IMR-90 (cell line): ENCODE measurements at regions not wholly inside any gene's neighbourhood (a gene's known extent, or its start where the extent isn't known, plus 50 kb on each side); places are given as distances from the start of the nearest gene placed in this dataset.

Source experiments
- ATAC-seq: fragments of 200-7000 bp; cut with Tn5 transposase; 2 replicates; pipeline ENCODE4 v1.9.1; 2020; ENCODE audit warnings: low read depth, mild to moderate bottlenecking, moderate library complexity
- BruUV-seq: library from RNA; stranded (reverse); fragments of 400-500 nt; replicated peaks from 2 replicates; lab custom pipeline; 2021; lab: Mats Ljungman, UMichigan
- CTCF ChIA-PET: fragments of 300-600 bp; formaldehyde crosslinking; extraction: SDS; loops from one replicate; lab custom pipeline; 2021; ENCODE audit warnings: antibody characterized with exemption; lab: Yijun Ruan, JAX
- POLR2A ChIA-PET: fragments of 300-600 bp; sonication (Branson Sonifier 250); formaldehyde crosslinking; loops from one replicate; lab custom pipeline; 2022; ENCODE audit warnings: antibody characterized with exemption; ENCODE audit not compliant: unreplicated experiment; lab: Charles Lee
- DNase-seq: peaks from one replicate; pipeline ENCODE4 v3.0.0; 2013
- H2AFZ ChIP-seq: replicated peaks from 2 replicates; pipeline ENCODE3; 2013; ENCODE audit warnings: low read length, mild to moderate bottlenecking; ENCODE audit not compliant: poor library complexity
- H2AK5ac ChIP-seq: 2 replicates; pipeline ENCODE4 v1.6.1; 2013; ENCODE audit warnings: low read depth, low read length, inconsistent platforms
- H2AK9ac ChIP-seq: replicated peaks from 2 replicates; pipeline ENCODE3; 2013; ENCODE audit warnings: mild to moderate bottlenecking, low read depth, low read length, moderate library complexity; ENCODE audit not compliant: poor library complexity
- H2BK120ac ChIP-seq: 2 replicates; pipeline ENCODE4 v1.6.1; 2013; ENCODE audit warnings: low read depth, low read length, inconsistent platforms
- H2BK15ac ChIP-seq: 3 replicates; pipeline ENCODE4 v1.6.1; 2013; ENCODE audit warnings: low read depth, low read length, inconsistent platforms
- H2BK20ac ChIP-seq: 2 replicates; pipeline ENCODE4 v1.6.1; 2013; ENCODE audit warnings: low read depth, mild to moderate bottlenecking, inconsistent platforms, low read length, moderate library complexity
- H2BK5ac ChIP-seq: 2 replicates; pipeline ENCODE4 v1.6.1; 2013; ENCODE audit warnings: mild to moderate bottlenecking, low read depth, low read length, inconsistent platforms; ENCODE audit not compliant: poor library complexity, severe bottlenecking
- H3K14ac ChIP-seq: replicated peaks from 2 replicates; pipeline ENCODE4 v1.6.1; 2013; ENCODE audit warnings: low read depth, low read length, inconsistent platforms
- H3K18ac ChIP-seq: 2 replicates; pipeline ENCODE4 v1.6.1; 2013; ENCODE audit warnings: low read depth, low read length, control low read depth
- H3K23ac ChIP-seq: 2 replicates; pipeline ENCODE4 v1.6.1; 2013; ENCODE audit warnings: low read depth, low read length, inconsistent platforms
- H3K27ac ChIP-seq: 2 replicates; pipeline ENCODE4 v1.5.1; 2013; ENCODE audit warnings: mild to moderate bottlenecking, control low read depth, low read length; ENCODE audit not compliant: insufficient read depth
- H3K27me3 ChIP-seq: 2 replicates; pipeline ENCODE4 v1.6.1; 2013; ENCODE audit warnings: low read length; ENCODE audit not compliant: control insufficient read depth, insufficient read depth
- H3K36me3 ChIP-seq: 2 replicates; pipeline ENCODE4 v1.6.1; 2013; ENCODE audit warnings: low read length, mixed read lengths; ENCODE audit not compliant: control insufficient read depth, insufficient read depth
- H3K4ac ChIP-seq: 2 replicates; pipeline ENCODE4 v1.6.1; 2013; ENCODE audit warnings: low read depth, low read length, inconsistent platforms
- H3K4me1 ChIP-seq: 2 replicates; pipeline ENCODE4 v1.6.1; 2013; ENCODE audit warnings: low read length, mixed read lengths; ENCODE audit not compliant: control insufficient read depth, insufficient read depth
- H3K4me2 ChIP-seq: 2 replicates; pipeline ENCODE4 v1.6.1; 2013; ENCODE audit warnings: low read depth, mild to moderate bottlenecking, control low read depth, low read length, moderate library complexity
- H3K4me3 ChIP-seq: 2 replicates; pipeline ENCODE4 v1.5.1; 2013; ENCODE audit warnings: low read depth, mild to moderate bottlenecking, control low read depth, low read length, moderate library complexity; ENCODE audit not compliant: insufficient read depth
- H3K56ac ChIP-seq: 2 replicates; pipeline ENCODE4 v1.6.1; 2013; ENCODE audit warnings: low read length, inconsistent platforms; ENCODE audit not compliant: insufficient read depth; ENCODE audit errors: extremely low read depth
- H3K79me1 ChIP-seq, 2 experiments: 2 replicates each; pipeline ENCODE4 v1.6.1; 2013; ENCODE audit warnings: low read length in 2 of 2, inconsistent platforms in 1 of 2, low read depth in 1 of 2
- H3K9ac ChIP-seq: 2 replicates; pipeline ENCODE4 v1.6.1; 2013; ENCODE audit warnings: low read depth, low read length, control low read depth
- H3K9me1 ChIP-seq: 2 replicates; pipeline ENCODE4 v1.6.1; 2013; ENCODE audit warnings: low read length, inconsistent platforms; ENCODE audit not compliant: insufficient read depth
- H3K9me3 ChIP-seq: 2 replicates; pipeline ENCODE4 v1.6.1; 2013; ENCODE audit warnings: low read length; ENCODE audit not compliant: control insufficient read depth, insufficient read depth
- H4K20me1 ChIP-seq: 2 replicates; pipeline ENCODE4 v1.6.1; 2013; ENCODE audit warnings: low read length, inconsistent platforms; ENCODE audit not compliant: insufficient read depth
- H4K5ac ChIP-seq: 2 replicates; pipeline ENCODE4 v1.6.1; 2013; ENCODE audit warnings: mild to moderate bottlenecking, low read depth, low read length, control low read depth
- H4K8ac ChIP-seq, 2 experiments: 2 replicates each; pipeline ENCODE4 v1.6.1; 2013; ENCODE audit warnings: low read depth in 2 of 2, low read length in 2 of 2, control low read depth in 1 of 2, inconsistent platforms in 1 of 2
- H4K91ac ChIP-seq: 2 replicates; pipeline ENCODE4 v1.6.1; 2013; ENCODE audit warnings: low read depth, low read length, inconsistent platforms; ENCODE audit not compliant: insufficient read depth
- BHLHE40 ChIP-seq: fragments of 150-350 bp; IDR thresholded peaks from 2 replicates; pipeline ENCODE4 v1.6.1; 2016; ENCODE audit warnings: mild to moderate bottlenecking, low read depth, low read length
- CEBPB ChIP-seq: IDR thresholded peaks from 2 replicates; pipeline ENCODE4 v1.6.1; 2012; ENCODE audit warnings: low read depth, low read length, improper control_type of control experiment
- CHD1 ChIP-seq: IDR thresholded peaks from 2 replicates; pipeline ENCODE4 v1.6.1; 2012; ENCODE audit warnings: low read depth, low read length, improper control_type of control experiment
- CTCF ChIP-seq: conservative IDR thresholded peaks from 2 replicates; pipeline ENCODE4 v1.5.1; 2012; ENCODE audit warnings: mild to moderate bottlenecking, low read depth, low read length, improper control_type of control experiment
- ELK1 ChIP-seq: fragments of 150-350 bp; IDR thresholded peaks from 2 replicates; pipeline ENCODE4 v1.6.1; 2016; ENCODE audit warnings: low read depth, mild to moderate bottlenecking, low read length, moderate library complexity, borderline replicate concordance
- FOS ChIP-seq: fragments of 150-350 bp; IDR thresholded peaks from 2 replicates; pipeline ENCODE4 v1.6.1; 2016; ENCODE audit warnings: low read depth, low read length
- MAFK ChIP-seq: IDR thresholded peaks from 2 replicates; pipeline ENCODE4 v1.6.1; 2012; ENCODE audit warnings: low read depth, low read length, improper control_type of control experiment
- MAZ ChIP-seq: IDR thresholded peaks from 2 replicates; pipeline ENCODE4 v1.6.1; 2012; ENCODE audit warnings: low read depth, mild to moderate bottlenecking, low read length, improper control_type of control experiment, moderate library complexity, borderline replicate concordance
- MXI1 ChIP-seq: IDR thresholded peaks from 2 replicates; pipeline ENCODE4 v1.6.1; 2012; ENCODE audit warnings: low read depth, mild to moderate bottlenecking, low read length, moderate library complexity, borderline replicate concordance
- NFE2L2 ChIP-seq: fragments of 150-350 bp; IDR thresholded peaks from 2 replicates; pipeline ENCODE4 v1.6.1; 2016; ENCODE audit warnings: low read depth, mild to moderate bottlenecking, low read length
- POLR2A ChIP-seq: IDR thresholded peaks from 2 replicates; pipeline ENCODE4 v1.6.1; 2012; ENCODE audit warnings: mild to moderate bottlenecking, low read depth, low read length
- RAD21 ChIP-seq: IDR thresholded peaks from 2 replicates; pipeline ENCODE4 v1.6.1; 2012; ENCODE audit warnings: low read length, improper control_type of control experiment
- RFX5 ChIP-seq: IDR thresholded peaks from 2 replicates; pipeline ENCODE4 v1.8.0; 2012; ENCODE audit warnings: low read depth, mild to moderate bottlenecking, low read length, moderate library complexity
- SMC3 ChIP-seq: fragments of 150-350 bp; IDR thresholded peaks from 2 replicates; pipeline ENCODE4 v1.6.1; 2016; ENCODE audit warnings: low read depth, mild to moderate bottlenecking, antibody characterized with exemption, low read length, moderate library complexity
- USF2 ChIP-seq: fragments of 150-350 bp; IDR thresholded peaks from 2 replicates; pipeline ENCODE4 v1.6.1; 2017; ENCODE audit warnings: mild to moderate bottlenecking, antibody characterized with exemption, low read length, low read depth
- whole genome bisulfite sequencing, 2 experiments: methylation state at CpG; one replicate each; pipeline versions ENCODE4 v1.1.5 to v1.1.7; 2013; ENCODE audit warnings: missing lambda C conversion rate in 2 of 2; ENCODE audit not compliant: insufficient read length in 1 of 2; ENCODE audit errors: extremely low coverage in 2 of 2; 5-methylcytosine and 5-hydroxymethylcytosine counted together
- dilution Hi-C: fragments of 300-500 bp; cut with HindIII; formaldehyde crosslinking; loops from one replicate; pipeline ENCODE4 v1.14.3; 2018; ENCODE audit warnings: low sequenced_read_pairs; ENCODE audit not compliant: unreplicated experiment
- in situ Hi-C: fragments of 300-500 bp; cut with MboI; formaldehyde crosslinking; loops from 3 replicates; pipeline ENCODE4 v1.14.3; 2019; ENCODE audit warnings: low sequenced_read_pairs, inconsistent platforms, mixed read lengths
- intact Hi-C: fragments of 100-400 bp; cut with micrococcal nuclease; formaldehyde crosslinking; loops from 2 replicates; pipeline ENCODE4 v1.10.0; 2022

- no peaks in the 10 kb centered on the region for H3K4me1 ChIP-seq
- no peak overlapping the region for H2AK5ac ChIP-seq
- H3K4ac ChIP-seq, result no peak overlapping the region
- no peak overlapping the region for H3K9ac ChIP-seq
- dilution Hi-C loops (no loop called here), intact Hi-C loops (no loop called here), in situ Hi-C loops (no loop called here)
- no peaks in the 10 kb centered on the region for H3K9me1 ChIP-seq
- ChIA-PET CTCF (no interaction called here), POLR2A (no interaction called here)
- H3K4me3 ChIP-seq, result no peak overlapping the region
- H3K23ac ChIP-seq, result no peak overlapping the region
- H3K27me3 ChIP-seq, result no peaks in the 10 kb centered on the region
- no peaks in the 10 kb centered on the region for H4K20me1 ChIP-seq
- H3K27ac ChIP-seq, result no peak overlapping the region
- no peak for TF ChIP-seq RFX5
- no peak for TF ChIP-seq NFE2L2
- no peak for TF ChIP-seq FOS
- no peak for TF ChIP-seq MAFK
- TF ChIP-seq USF2, result no peak
- no peak for TF ChIP-seq SMC3
- no peak for TF ChIP-seq CHD1
- no peak for TF ChIP-seq MAZ
- TF ChIP-seq BHLHE40, result no peak
- TF ChIP-seq MXI1, result no peak
- no peak for TF ChIP-seq CTCF
- TF ChIP-seq ELK1, result no peak
- TF ChIP-seq CEBPB, result no peak
- no peak for TF ChIP-seq POLR2A
- no peak for TF ChIP-seq RAD21
- H2AK9ac ChIP-seq, result no peak overlapping the region
- no peak overlapping the region for H2BK120ac ChIP-seq
- H3K4me2 ChIP-seq, result no peak overlapping the region
- H3K36me3 ChIP-seq, result no peaks in the 10 kb centered on the region
- H3K56ac ChIP-seq, result no peak overlapping the region
- no peak overlapping the region for H3K14ac ChIP-seq
- no peaks in the 10 kb centered on the region for H3K79me1 ChIP-seq
- BruUV-seq, result no TSS peak
- no peak overlapping the region for H4K5ac ChIP-seq
- WGBS, 2 experiments, result 0% methylated on average over 2 of the region's 4 CpGs; no CpG with 5 or more reads in 1 of the 2 experiments
- no peak overlapping the region for H2BK15ac ChIP-seq
- no peak overlapping the region for H4K91ac ChIP-seq
- H3K18ac ChIP-seq, result no peak overlapping the region
- H4K8ac ChIP-seq, result no peak overlapping the region
- H3K9me3 ChIP-seq, result no peaks in the 10 kb centered on the region
- no peak overlapping the region for H2BK20ac ChIP-seq
- no peak for DNase-seq
- H2AFZ ChIP-seq, result no peak overlapping the region
- no peak for ATAC-seq
- H2BK5ac ChIP-seq, result no peak overlapping the region
Observed at GRCh38 chr10:23891301-23891700, 317.6 kb upstream of the KIAA1217 start.
